Mucosa of descending colon (tissue), 3 donors: ENCODE measurements at regions not wholly inside any gene's neighbourhood (a gene's known extent, or its start where the extent isn't known, plus 50 kb on each side); places are given as distances from the start of the nearest gene placed in this dataset.

ENCODE experiments used
- ATAC-seq: fragments of 200-7000 bp; cut with Tn5 transposase; one replicate; pipeline ENCODE4 v1.9.1; 2020; ENCODE audit warnings: mild to moderate bottlenecking, moderate library complexity
- DNase-seq, 3 donors: peaks; one replicate each; pipeline ENCODE4 v3.0.0-alpha.2; 2020
- H3K36me3 ChIP-seq: fragments of 200-600 bp; one replicate; pipeline ENCODE4 v1.8.0; 2021; ENCODE audit warnings: low read depth, mild to moderate bottlenecking
- H3K4me1 ChIP-seq: fragments of 200-600 bp; one replicate; pipeline ENCODE4 v1.8.0; 2021; ENCODE audit warnings: low read depth, mild to moderate bottlenecking
- H3K4me3 ChIP-seq: fragments of 200-600 bp; one replicate; pipeline ENCODE4 v1.8.0; 2021; ENCODE audit warnings: mild to moderate bottlenecking
- H3K9me3 ChIP-seq: fragments of 200-600 bp; one replicate; pipeline ENCODE4 v1.8.0; 2021; ENCODE audit warnings: mild to moderate bottlenecking
- CTCF ChIP-seq: fragments of 200-600 bp; IDR thresholded peaks from one replicate; pipeline ENCODE4 v1.8.0; 2022; ENCODE audit warnings: antibody characterized with exemption, mild to moderate bottlenecking
- intact Hi-C, 2 donors: fragments of 100-400 bp; cut with DNase I in 1 of 2; cut with micrococcal nuclease in 1 of 2; formaldehyde crosslinking; loops; one replicate each; pipeline versions ENCODE4 v1.11.0 to v1.11.1; 2022; cut with DNase I, micrococcal nuclease
- donor health status: DM: no; HTN: no; CAD: no; lungs with moderate emphysema.
- donor health status: DM: no; HTN: no; CAD: no.
- donor health status: DM: no; HTN: yes; CAD: no.

- ATAC-seq (peak; percentile 75), DNase-seq (peak in 2 of 3 donors; percentile 59 to 63)
- Histone ChIP-seq H3K36me3 (no peaks in the 10 kb centered on the region), H3K4me3 (no peak overlapping the region), H3K9me3 (peaks cover 2% of the 10 kb centered on the region), H3K4me1 (no peaks in the 10 kb centered on the region)
- TF ChIP-seq CTCF: no peak
- intact Hi-C loops: no loop called here
Measured at GRCh38 chr2:51795248-51795888, 763.4 kb upstream of the NRXN1 start.

GRCh38 chr2:51791496-51791895, 759.6 kb upstream of the NRXN1 start:
- no peak for TF ChIP-seq CTCF
- no peaks in the 10 kb centered on the region for H3K9me3 ChIP-seq
- no peaks in the 10 kb centered on the region for H3K36me3 ChIP-seq
- intact Hi-C loops: no loop called here
- DNase-seq (no peak), ATAC-seq (no peak)
- H3K4me3 ChIP-seq: no peak overlapping the region
- H3K4me1 ChIP-seq: no peaks in the 10 kb centered on the region

- intact Hi-C loops: no loop called here
- no peak for ATAC-seq
- TF ChIP-seq CTCF: no peak
- no peaks in the 10 kb centered on the region for H3K4me1 ChIP-seq
- DNase-seq: no peak
- no peak overlapping the region for H3K4me3 ChIP-seq
- no peaks in the 10 kb centered on the region for H3K36me3 ChIP-seq
- no peaks in the 10 kb centered on the region for H3K9me3 ChIP-seq
Measured at GRCh38 chr2:51790854-51791253, 758.9 kb upstream of the NRXN1 start.

- no peak for ATAC-seq
- H3K36me3 ChIP-seq: no peaks in the 10 kb centered on the region
- no peak overlapping the region for H3K4me3 ChIP-seq
- TF ChIP-seq CTCF: no peak
- intact Hi-C loops: no loop called here
- H3K4me1 ChIP-seq: no peaks in the 10 kb centered on the region
- no peak for DNase-seq
- H3K9me3 ChIP-seq: no peaks in the 10 kb centered on the region
Measured at GRCh38 chr2:51789918-51790317, 758.0 kb upstream of the NRXN1 start.

- TF ChIP-seq CTCF: no peak
- ATAC-seq: no peak
- H3K4me1 ChIP-seq: no peaks in the 10 kb centered on the region
- no peak for DNase-seq
- intact Hi-C loops: no loop called here
- no peaks in the 10 kb centered on the region for H3K36me3 ChIP-seq
- H3K4me3 ChIP-seq: no peak overlapping the region
- H3K9me3 ChIP-seq: no peaks in the 10 kb centered on the region
Measured at GRCh38 chr2:51782921-51783765, 751.2 kb upstream of the NRXN1 start.
